Hepatocyte (in vitro differentiated cells): ENCODE measurements at regions not wholly inside any gene's neighbourhood (a gene's known extent, or its start where the extent isn't known, plus 50 kb on each side); places are given as distances from the start of the nearest gene placed in this dataset.

ENCODE experiments used
- EZH2phosphoT487 ChIP-seq: fragments of 200-600 bp; sonication (generic); IDR thresholded peaks from one replicate; pipeline ENCODE4 v1.6.1; 2018; ENCODE audit warnings: antibody characterized with exemption, mild to moderate bottlenecking, low read depth, moderate library complexity; ENCODE audit not compliant: unreplicated experiment, severe bottlenecking
- TF ChIP-seq, protein P1 (sequence below): fragments of 200-600 bp; sonication (generic); IDR thresholded peaks from 2 replicates; pipeline ENCODE4 v1.5.1; 2016; ENCODE audit warnings: antibody characterized with exemption, mild to moderate bottlenecking; ENCODE audit not compliant: poor library complexity

DNA sequence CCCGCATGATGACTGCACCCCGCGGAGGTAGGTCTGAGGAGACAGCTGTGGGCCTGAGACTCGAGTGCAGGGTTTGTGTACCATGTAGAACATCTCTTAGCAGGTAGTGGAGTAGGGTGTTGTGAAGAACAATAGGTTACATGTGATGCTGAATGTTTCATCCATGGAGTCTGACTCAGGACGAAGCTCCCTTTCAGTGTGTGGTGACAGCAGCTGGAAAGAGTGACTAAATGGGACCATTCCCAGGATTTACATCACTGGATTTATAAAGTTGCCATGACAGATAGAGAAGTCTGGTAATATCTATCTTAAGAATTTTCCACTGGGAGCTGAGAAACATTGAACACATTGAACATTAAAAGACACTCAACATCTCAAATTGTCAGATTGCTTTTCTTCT is 259.6 kb upstream of the RGS6 start:
- TF ChIP-seq, protein P1, sequence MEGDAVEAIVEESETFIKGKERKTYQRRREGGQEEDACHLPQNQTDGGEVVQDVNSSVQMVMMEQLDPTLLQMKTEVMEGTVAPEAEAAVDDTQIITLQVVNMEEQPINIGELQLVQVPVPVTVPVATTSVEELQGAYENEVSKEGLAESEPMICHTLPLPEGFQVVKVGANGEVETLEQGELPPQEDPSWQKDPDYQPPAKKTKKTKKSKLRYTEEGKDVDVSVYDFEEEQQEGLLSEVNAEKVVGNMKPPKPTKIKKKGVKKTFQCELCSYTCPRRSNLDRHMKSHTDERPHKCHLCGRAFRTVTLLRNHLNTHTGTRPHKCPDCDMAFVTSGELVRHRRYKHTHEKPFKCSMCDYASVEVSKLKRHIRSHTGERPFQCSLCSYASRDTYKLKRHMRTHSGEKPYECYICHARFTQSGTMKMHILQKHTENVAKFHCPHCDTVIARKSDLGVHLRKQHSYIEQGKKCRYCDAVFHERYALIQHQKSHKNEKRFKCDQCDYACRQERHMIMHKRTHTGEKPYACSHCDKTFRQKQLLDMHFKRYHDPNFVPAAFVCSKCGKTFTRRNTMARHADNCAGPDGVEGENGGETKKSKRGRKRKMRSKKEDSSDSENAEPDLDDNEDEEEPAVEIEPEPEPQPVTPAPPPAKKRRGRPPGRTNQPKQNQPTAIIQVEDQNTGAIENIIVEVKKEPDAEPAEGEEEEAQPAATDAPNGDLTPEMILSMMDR: no peak
- TF ChIP-seq EZH2phosphoT487: no peak
